ENCODE measurements at regions not wholly inside any gene's neighbourhood (a gene's known extent, or its start where the extent isn't known, plus 50 kb on each side); places are given as distances from the start of the nearest gene placed in this dataset.

GRCh38 chr9:134247918-134248631, 78.2 kb upstream of the RXRA start:
- DNase-seq, result no peak
- TF ChIP-seq POLR2A (IDR thresholded peaks at IDR 0.05; ENCODE audit: low read length) (no peak), GATA1 (IDR thresholded peaks at IDR 0.05; ENCODE audit: low read depth, low read length) (no peak)

- TF ChIP-seq POLR2A (IDR thresholded peaks at IDR 0.05; ENCODE audit: low read length), result no peak
- TF ChIP-seq GATA1 (IDR thresholded peaks at IDR 0.05; ENCODE audit: low read depth, low read length), result no peak
- no peak for DNase-seq
Measured at GRCh38 chr9:134251296-134252069, 74.8 kb upstream of the RXRA start.

DNA sequence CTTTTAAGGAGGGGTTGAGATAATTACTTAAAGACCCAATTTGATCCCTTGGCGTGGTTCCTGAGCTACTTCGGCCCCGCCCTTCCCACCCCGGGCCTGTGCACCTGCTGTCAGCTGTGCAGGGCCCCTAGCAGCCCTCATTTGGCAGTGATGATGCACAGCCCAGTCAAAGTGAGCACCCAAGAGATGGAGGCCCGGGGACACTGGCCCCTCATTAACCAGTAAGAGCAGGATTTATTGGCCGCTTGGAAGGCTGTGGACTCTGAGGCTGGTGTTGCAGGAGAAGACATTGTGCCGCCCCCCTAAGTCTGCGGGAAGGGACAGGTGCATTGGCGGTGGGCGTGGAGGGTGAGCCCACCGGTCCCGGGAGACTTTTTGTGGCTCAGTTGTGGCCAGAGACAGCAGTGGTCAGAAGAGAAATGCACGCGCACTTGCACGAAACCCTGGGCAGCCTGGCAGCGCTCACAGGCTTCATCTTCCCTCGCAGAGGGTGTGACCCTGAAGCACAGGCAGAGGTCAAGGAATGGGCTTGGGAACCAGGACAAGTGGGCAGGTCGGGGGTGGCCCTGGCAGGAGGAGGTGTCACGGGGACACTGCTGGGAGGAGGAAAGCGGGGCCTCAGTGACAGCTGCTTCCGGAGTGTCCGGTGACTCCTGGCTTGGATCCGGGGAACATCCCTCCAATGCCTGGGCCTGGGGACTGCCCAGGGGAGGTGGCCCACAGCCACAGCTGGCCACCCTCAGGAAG, 74.0 kb upstream of the RXRA start:
- TF ChIP-seq POLR2A (IDR thresholded peaks at IDR 0.05; ENCODE audit: low read length) (no peak), GATA1 (IDR thresholded peaks at IDR 0.05; ENCODE audit: low read depth, low read length) (no peak)
- no peak for DNase-seq

GRCh38 chr9:134253606-134254205, 72.5 kb upstream of the RXRA start:
- DNase-seq, result no peak
- TF ChIP-seq GATA1 (IDR thresholded peaks at IDR 0.05; ENCODE audit: low read depth, low read length) (no peak), POLR2A (IDR thresholded peaks at IDR 0.05; ENCODE audit: low read length) (no peak)

GRCh38 chr9:134258332-134258731, 67.9 kb upstream of the RXRA start:
- DNase-seq, result no peak
- TF ChIP-seq GATA1 (IDR thresholded peaks at IDR 0.05; ENCODE audit: low read depth, low read length), result no peak
- TF ChIP-seq POLR2A (IDR thresholded peaks at IDR 0.05; ENCODE audit: low read length), result no peak

DNA sequence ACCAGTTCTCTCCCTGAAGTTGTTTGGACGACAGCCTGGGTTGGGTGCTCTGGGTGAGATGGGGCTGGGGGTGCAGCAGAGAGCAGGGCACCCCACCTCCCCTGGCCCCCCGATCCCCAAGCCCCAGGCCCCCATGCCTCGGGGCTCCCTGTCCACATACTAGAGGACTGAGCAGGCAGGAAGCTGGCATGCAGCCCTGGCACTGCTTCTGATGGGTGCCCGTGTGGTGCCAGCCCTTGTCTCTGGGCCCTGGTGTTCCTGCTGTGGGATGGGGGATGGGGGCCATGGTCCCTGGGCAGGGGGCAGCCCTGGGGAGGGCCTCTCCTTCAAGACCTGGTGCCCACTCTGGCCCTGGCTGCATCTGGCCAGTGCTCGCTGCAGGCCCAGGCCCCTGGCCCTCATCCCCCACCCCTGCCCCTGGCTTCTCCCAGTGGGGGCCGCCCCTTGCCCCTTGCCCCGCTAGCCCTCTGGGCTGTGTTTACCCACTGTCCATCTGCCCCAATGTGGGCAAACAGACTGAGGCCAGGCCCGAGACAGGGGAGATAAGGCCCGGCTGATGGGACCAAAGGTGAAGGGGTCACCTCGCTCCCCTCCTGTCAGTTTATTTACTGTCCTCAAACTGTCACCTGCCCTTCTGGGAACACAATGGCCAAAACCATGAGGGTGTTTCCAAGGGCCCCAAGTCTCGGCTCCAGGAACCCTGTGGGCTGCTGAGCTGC, 67.3 kb upstream of the RXRA start:
- TF ChIP-seq POLR2A (IDR thresholded peaks at IDR 0.05; ENCODE audit: low read length) (no peak), GATA1 (IDR thresholded peaks at IDR 0.05; ENCODE audit: low read depth, low read length) (no peak)
- DNase-seq, result no peak

DNA sequence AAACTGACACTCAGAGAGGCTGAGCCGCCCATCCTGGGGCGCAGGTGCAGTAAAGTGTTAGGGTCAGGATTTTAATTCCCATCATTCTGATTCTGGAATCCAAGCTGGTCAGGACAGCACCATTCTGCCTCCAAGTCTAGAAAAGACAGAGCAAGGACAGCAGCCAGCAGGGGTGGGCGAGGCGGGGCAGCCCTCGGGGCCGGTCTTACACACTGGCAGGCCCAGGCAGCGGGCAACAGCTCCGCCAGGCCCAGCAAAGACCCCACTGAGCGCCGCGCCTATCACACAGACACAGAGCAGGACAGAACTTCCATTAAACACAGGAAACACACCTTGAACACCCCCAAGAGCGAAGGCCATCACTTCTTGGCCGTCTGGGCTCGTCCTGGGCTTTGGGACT, 66.5 kb upstream of the RXRA start:
- TF ChIP-seq POLR2A (IDR thresholded peaks at IDR 0.05; ENCODE audit: low read length), result no peak
- TF ChIP-seq GATA1 (IDR thresholded peaks at IDR 0.05; ENCODE audit: low read depth, low read length), result no peak
- no peak for DNase-seq

DNA sequence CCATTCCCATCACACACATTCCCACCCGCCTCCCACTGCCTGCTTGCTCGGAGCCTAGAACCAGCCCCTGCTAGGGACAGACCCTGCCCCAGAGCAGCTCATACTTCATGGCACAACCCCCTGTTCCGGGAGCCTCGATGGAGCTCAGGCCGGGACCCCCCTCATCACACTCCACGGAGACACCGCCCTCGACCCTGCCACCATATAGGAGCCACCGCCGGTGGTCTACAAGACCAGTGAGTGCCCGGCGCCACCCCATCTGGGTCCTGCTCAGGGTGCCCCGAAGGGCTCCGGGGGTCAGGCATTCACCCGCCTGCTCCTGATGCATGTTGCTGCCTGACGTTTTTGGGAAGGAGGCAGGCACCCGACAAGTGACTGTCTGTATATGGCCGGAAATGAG, 65.5 kb upstream of the RXRA start:
- no peak for DNase-seq
- TF ChIP-seq POLR2A (IDR thresholded peaks at IDR 0.05; ENCODE audit: low read length) (no peak), GATA1 (IDR thresholded peaks at IDR 0.05; ENCODE audit: low read depth, low read length) (no peak)

GRCh38 chr9:134262035-134262434, 64.2 kb upstream of the RXRA start:
- TF ChIP-seq GATA1 (IDR thresholded peaks at IDR 0.05; ENCODE audit: low read depth, low read length) (no peak), POLR2A (IDR thresholded peaks at IDR 0.05; ENCODE audit: low read length) (no peak)

DNA sequence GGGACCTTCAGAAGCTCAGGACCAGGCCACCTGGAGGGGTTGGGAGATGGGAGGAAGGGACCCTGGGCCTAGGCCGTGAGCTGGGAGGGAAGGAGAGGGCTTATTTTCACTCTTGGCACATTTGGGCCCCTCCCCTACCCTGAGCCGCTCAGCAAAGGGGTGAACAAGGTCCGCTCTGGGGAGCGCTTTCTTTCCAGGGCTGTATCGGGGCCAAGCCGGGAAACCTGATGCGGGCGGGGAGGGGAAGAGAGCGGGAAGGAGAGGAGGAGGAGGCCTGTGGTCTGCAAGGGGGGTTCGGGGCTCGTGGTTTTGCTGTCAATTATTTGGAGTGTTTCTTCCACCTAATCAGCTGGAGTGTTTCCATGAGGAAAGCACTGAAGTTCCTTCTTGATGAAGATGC, 62.7 kb upstream of the RXRA start:
- TF ChIP-seq GATA1 (IDR thresholded peaks at IDR 0.05; ENCODE audit: low read depth, low read length), result no peak
- TF ChIP-seq POLR2A (IDR thresholded peaks at IDR 0.05; ENCODE audit: low read length), result no peak

More at GRCh38 chr9:134262035-134262434, 64.2 kb upstream of the RXRA start:
- DNase-seq, result peak in 1 of 2 experiments; percentile 11

GRCh38 chr9:134264169-134264568, 62.1 kb upstream of the RXRA start:
- TF ChIP-seq GATA1 (IDR thresholded peaks at IDR 0.05; ENCODE audit: low read depth, low read length) (no peak), POLR2A (IDR thresholded peaks at IDR 0.05; ENCODE audit: low read length) (no peak)
- no peak for DNase-seq

More for the DNA sequence above, 62.7 kb upstream of the RXRA start:
- DNase-seq, result no peak

DNA sequence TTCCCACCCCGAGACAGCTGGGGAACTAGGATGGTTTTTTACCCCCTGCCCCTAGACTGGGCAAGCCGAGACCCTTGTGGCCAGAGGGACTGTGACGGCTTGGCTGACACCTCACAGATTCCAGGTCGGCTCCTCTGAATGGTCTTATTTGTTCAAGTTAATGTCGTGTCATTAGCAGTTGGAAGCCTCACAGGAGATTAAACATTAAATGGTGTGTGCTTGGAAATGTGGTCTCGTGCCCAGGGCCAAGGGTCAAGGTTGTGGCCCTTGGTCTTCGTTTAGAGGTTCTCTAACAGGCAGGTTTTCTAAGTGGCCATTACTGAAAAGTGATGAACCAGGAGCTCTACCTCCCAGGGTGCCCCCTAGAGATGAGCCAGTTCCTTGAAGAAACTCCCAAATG, 61.2 kb upstream of the RXRA start:
- TF ChIP-seq POLR2A (IDR thresholded peaks at IDR 0.05; ENCODE audit: low read length), result no peak
- no peak for TF ChIP-seq GATA1 (IDR thresholded peaks at IDR 0.05; ENCODE audit: low read depth, low read length)
- DNase-seq, result no peak

DNA sequence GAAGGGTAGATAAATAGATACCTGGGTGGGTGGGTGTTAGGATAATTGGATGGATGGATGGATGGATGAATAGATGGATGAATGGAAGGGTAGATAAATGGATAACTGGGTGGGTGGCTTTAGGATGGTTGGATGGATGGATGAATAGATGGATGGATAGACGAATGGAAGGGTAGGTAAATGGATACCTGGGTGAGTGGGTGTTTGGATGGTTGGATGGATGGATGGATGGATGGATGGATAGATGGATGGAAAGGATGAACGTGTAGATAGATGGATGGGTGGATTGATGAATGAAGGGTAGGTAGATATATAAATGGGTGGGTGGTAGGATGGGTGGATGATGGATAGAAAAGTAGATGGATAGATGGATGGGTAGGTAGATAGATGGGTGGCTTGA, 59.8 kb upstream of the RXRA start:
- no peak for DNase-seq

More for the DNA sequence above, 59.8 kb upstream of the RXRA start:
- TF ChIP-seq POLR2A (IDR thresholded peaks at IDR 0.05; ENCODE audit: low read length), result no peak
- no peak for TF ChIP-seq GATA1 (IDR thresholded peaks at IDR 0.05; ENCODE audit: low read depth, low read length)

Measured in erythroblast (primary cell).